ENCODE measurements at regions not wholly inside any gene's neighbourhood (a gene's known extent, or its start where the extent isn't known, plus 50 kb on each side); places are given as distances from the start of the nearest gene placed in this dataset.

- no peak for TF ChIP-seq SP1 (IDR thresholded peaks at IDR 0.05)
- no peak for TF ChIP-seq FOXA1 (IDR thresholded peaks at IDR 0.05)
- TF ChIP-seq TARDBP (IDR thresholded peaks at IDR 0.05): no peak
- no peak for TF ChIP-seq NFRKB (IDR thresholded peaks at IDR 0.05)
- TF ChIP-seq CTBP1 (IDR thresholded peaks at IDR 0.05; ENCODE audit: borderline replicate concordance): no peak
Measured at GRCh38 chr4:65195002-65195401, 475.3 kb downstream of the EPHA5 start.
